Gastrocnemius medialis (tissue), 4 donors: ENCODE measurements at regions not wholly inside any gene's neighbourhood (a gene's known extent, or its start where the extent isn't known, plus 50 kb on each side); places are given as distances from the start of the nearest gene placed in this dataset.

Experiments used
- POLR2A ChIP-seq, 2 donors: fragments of 450-650 bp; IDR thresholded peaks; one replicate each; pipeline ENCODE4 v1.6.1; 2017; ENCODE audit warnings: antibody characterized with exemption in 2 of 2, mild to moderate bottlenecking in 2 of 2, moderate library complexity in 2 of 2
- TF ChIP-seq, protein P1 (sequence below), 5 experiments: fragments of 450-650 bp in 3 of 5; fragments of 200-600 bp in 2 of 5; sonication (generic) in 2 of 5; IDR thresholded peaks in 4 of 5; conservative IDR thresholded peaks in 1 of 5; 1 replicate in 4 of 5; 2 replicates in 1 of 5; pipeline ENCODE4 v1.5.1; 2016 to 2019; ENCODE audit warnings: antibody characterized with exemption in 5 of 5, mild to moderate bottlenecking in 3 of 5, moderate library complexity in 3 of 5

DNA sequence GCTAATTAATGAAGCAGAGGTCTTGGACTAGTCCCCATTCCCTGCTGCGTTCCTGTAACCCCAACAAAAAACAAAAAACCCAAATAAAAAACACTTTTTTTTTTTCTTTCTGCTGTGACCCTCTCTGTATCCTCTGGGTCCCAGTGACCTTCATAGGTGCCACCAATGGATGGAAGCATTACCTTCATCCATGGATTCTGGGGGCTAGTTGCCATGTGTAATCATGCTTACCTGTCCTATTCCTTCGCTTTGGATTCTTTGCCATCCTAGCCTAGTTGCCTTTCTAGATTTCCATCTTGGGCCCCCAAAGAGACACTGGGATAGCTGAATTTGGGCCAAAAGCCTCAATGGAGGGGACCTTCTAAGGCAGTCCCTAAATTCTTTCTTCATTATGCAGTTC lies 1208.7 kb downstream of the BRINP3 start:
- TF ChIP-seq, protein P1, sequence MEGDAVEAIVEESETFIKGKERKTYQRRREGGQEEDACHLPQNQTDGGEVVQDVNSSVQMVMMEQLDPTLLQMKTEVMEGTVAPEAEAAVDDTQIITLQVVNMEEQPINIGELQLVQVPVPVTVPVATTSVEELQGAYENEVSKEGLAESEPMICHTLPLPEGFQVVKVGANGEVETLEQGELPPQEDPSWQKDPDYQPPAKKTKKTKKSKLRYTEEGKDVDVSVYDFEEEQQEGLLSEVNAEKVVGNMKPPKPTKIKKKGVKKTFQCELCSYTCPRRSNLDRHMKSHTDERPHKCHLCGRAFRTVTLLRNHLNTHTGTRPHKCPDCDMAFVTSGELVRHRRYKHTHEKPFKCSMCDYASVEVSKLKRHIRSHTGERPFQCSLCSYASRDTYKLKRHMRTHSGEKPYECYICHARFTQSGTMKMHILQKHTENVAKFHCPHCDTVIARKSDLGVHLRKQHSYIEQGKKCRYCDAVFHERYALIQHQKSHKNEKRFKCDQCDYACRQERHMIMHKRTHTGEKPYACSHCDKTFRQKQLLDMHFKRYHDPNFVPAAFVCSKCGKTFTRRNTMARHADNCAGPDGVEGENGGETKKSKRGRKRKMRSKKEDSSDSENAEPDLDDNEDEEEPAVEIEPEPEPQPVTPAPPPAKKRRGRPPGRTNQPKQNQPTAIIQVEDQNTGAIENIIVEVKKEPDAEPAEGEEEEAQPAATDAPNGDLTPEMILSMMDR (IDR thresholded peaks at IDR 0.05 in 4 of 5, conservative IDR thresholded peaks at IDR 0.05 in 1 of 5) = no peak
- TF ChIP-seq POLR2A (IDR thresholded peaks at IDR 0.05) = no peak
